ENCODE measurements at regions not wholly inside any gene's neighbourhood (a gene's known extent, or its start where the extent isn't known, plus 50 kb on each side); places are given as distances from the start of the nearest gene placed in this dataset.
"Not testable (repeated sequence)": the region's sequence is repeated elsewhere in the genome, so short reads cannot be mapped to it uniquely, and the experiment has no call there.

- DNase-seq (ENCODE audit: low read depth in 2 of 2): no peak
Measured at GRCh38 chr18:22816266-22817176, 116.6 kb upstream of the RBBP8 start.

- no peak for DNase-seq (ENCODE audit: low read depth in 2 of 2)
Measured at GRCh38 chr18:22817844-22818243, 115.3 kb upstream of the RBBP8 start.

- no peak for DNase-seq (ENCODE audit: low read depth in 2 of 2)
Measured at GRCh38 chr18:22822024-22822423, 111.1 kb upstream of the RBBP8 start.

GRCh38 chr18:22822841-22823508 lies 110.2 kb upstream of the RBBP8 start:
- DNase-seq (ENCODE audit: low read depth in 2 of 2): no peak

DNA sequence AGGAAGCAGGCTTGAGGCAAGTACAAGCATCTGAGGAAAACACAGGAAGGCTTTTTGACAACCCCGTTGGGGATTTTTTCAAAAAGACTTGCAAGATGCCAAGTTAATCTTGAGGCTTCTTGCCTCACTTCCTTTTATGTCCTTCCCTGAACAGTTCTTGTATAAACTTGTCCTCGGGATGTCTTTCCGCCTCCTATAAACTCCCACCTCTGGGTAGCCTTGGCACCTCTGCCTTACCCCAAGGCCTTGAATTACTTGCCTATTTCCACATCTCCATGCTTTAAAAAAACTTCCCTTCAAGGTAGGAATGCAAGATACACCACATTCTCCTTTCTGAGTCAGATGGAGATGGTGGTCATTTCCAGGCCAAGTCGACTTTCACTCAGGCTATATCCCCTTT lies 106.4 kb upstream of the RBBP8 start:
- DNase-seq (ENCODE audit: low read depth in 2 of 2): no peak

GRCh38 chr18:22827216-22827615 lies 105.9 kb upstream of the RBBP8 start:
- DNase-seq (ENCODE audit: low read depth in 2 of 2): no peak

GRCh38 chr18:22827741-22828140 lies 105.4 kb upstream of the RBBP8 start:
- DNase-seq (ENCODE audit: low read depth in 2 of 2): no peak

DNA sequence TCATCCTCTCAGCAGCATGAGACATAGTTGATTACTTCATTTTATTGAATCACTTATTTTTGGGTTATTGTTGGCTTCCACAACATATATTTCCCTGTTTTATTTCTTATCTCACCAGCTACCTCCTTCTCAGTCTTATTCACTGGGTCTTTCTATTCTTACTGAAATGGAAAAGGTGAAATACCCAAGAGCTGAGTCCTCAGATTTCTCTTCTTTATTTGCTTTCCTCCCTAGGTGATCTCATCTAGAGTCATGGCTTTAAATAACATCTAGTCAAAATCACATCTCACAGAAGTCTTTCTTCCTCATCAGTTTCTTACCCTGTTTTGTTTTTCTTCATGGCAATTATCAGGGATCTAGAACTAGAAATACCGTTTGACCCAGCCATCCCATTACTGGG lies 105.0 kb upstream of the RBBP8 start:
- DNase-seq (ENCODE audit: low read depth in 2 of 2): no peak

DNA sequence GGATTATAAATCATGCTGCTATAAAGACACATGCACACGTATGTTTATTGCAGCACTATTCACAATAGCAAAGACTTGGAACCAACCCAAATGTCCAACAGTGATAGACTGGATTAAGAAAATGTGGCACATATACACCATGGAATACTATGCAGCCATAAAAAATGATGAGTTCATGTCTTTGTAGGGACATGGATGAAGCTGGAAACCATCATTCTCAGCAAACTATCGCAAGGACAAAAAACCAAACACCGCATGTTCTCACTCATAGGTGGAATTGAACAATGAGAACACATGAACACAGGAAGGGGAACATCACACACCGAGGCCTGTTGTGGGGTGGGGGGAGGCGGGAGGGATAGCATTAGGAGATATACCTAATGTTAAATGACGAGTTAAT lies 104.5 kb upstream of the RBBP8 start:
- not testable (repeated sequence) for DNase-seq (ENCODE audit: low read depth in 2 of 2)

DNA sequence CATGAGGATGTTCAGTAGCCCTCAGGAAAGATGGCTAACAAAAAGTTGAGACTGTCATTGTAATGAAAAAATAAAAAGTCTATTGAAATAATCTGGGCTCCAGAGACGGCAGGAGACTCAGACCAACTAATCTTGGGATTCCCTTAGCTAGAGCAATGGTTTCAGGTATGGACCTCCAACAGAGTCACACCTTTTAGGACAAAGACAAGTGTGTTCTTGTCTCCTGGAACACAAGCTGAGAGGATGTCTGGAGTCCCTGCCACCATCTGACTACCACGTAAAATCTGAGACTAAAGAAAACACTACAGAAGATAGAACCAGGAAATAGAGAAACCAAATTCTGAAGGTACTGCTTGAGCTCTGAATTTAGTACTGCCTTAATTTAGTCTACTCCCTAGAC lies 103.3 kb upstream of the RBBP8 start:
- no peak for DNase-seq (ENCODE audit: low read depth in 2 of 2)

- DNase-seq (ENCODE audit: low read depth in 2 of 2): no peak
Measured at GRCh38 chr18:22830511-22830910, 102.6 kb upstream of the RBBP8 start.

- no peak for DNase-seq (ENCODE audit: low read depth in 2 of 2)
Measured at GRCh38 chr18:22831441-22831904, 101.7 kb upstream of the RBBP8 start.

DNA sequence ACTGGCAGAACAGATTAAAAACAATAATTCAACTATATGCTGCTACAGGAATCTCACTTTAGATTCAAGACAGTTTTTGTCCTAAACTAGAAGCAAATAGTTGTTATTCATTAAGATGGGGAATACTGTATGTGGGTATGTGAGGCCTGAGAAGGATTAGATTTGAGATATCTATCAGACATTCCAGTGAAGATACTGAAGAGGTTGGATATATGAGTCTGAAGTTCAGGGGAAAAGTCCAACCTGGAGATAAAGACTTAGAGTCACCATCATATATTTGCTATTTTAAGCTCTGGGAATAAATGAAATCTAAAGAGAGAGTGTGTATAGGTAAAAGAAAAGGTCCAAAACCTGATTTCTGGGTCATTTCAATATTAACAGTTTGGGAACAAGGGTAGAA lies 96.2 kb upstream of the RBBP8 start:
- DNase-seq (ENCODE audit: low read depth in 2 of 2): no peak

GRCh38 chr18:22838221-22838620 lies 94.9 kb upstream of the RBBP8 start:
- no peak for DNase-seq (ENCODE audit: low read depth in 2 of 2)

GRCh38 chr18:22838639-22839277 lies 94.4 kb upstream of the RBBP8 start:
- no peak for DNase-seq (ENCODE audit: low read depth in 2 of 2)

- DNase-seq (ENCODE audit: low read depth in 2 of 2): no peak
Measured at GRCh38 chr18:22839340-22839821, 93.7 kb upstream of the RBBP8 start.

GRCh38 chr18:22840606-22841144 lies 92.5 kb upstream of the RBBP8 start:
- no peak for DNase-seq (ENCODE audit: low read depth in 2 of 2)

DNA sequence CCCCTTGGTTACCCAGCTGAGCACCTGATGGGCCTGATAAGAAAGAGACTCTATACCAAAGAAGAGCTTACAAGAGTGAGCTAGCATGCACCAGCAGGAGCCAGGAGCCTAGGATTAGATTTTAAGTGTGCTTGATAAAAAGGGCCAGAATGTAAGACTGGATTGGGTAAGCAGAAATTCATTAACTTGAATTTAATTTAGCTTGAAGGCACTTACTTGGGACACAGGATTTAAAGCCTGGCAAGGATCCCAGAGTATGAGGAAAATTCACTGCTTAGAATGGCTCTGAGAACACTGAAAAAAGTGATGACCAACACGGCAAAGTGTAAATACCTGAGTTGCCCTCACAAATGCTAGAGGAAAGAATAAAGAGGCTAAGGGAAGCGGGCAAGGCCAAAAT lies 91.3 kb upstream of the RBBP8 start:
- no peak for DNase-seq (ENCODE audit: low read depth in 2 of 2)

GRCh38 chr18:22844190-22844589 lies 88.9 kb upstream of the RBBP8 start:
- DNase-seq (ENCODE audit: low read depth in 2 of 2): no peak

GRCh38 chr18:22844628-22845027 lies 88.5 kb upstream of the RBBP8 start:
- DNase-seq (ENCODE audit: low read depth in 2 of 2): no peak

DNA sequence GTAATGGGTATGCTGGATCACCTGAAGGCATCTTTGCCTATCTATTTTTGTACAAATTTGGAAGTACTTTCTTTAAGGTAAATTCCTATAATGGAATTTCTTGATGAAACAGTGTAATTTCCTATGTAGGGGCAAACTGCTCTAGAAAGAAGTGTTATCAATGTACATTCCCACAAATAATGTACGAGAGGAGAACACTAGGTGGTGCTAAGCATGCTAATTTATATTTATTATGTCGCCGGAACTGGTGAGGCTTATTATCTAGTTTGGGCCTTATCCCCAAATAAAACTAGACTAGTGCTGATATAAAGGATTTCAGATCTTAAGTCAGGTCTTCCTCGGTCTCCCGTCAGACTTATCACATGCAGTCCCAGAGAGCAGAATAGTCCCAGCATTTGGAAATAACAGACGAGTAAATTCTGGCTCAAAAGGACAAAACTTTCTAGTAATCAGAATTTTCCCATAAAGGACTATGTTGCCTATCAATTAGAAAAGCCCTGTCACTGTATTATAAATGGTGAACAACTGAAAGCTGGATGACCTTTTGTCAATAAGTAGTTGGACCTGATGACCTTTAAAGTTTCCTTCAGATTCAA lies 86.9 kb upstream of the RBBP8 start:
- no peak for DNase-seq (ENCODE audit: low read depth in 2 of 2)

GRCh38 chr18:22846697-22847096 lies 86.4 kb upstream of the RBBP8 start:
- DNase-seq (ENCODE audit: low read depth in 2 of 2): no peak

All from stimulated activated CD4-positive, alpha-beta T cell treated with anti-CD3 and anti-CD28 coated beads, Interleukin-1b, Interleukin-23, amount 100 ng/mL, for 4 hours (primary cell).